Esophagus squamous epithelium (tissue), 5 donors: ENCODE measurements at regions not wholly inside any gene's neighbourhood (a gene's known extent, or its start where the extent isn't known, plus 50 kb on each side); places are given as distances from the start of the nearest gene placed in this dataset.

Experiments used
- DNase-seq: peaks from one replicate; lab custom pipeline; 2025; lab: John Stamatoyannopoulos, UW
- H3K27ac ChIP-seq, 4 donors: fragments of 200-600 bp; sonication (generic); one replicate each; pipeline ENCODE4 v1.5.1; 2016 to 2019; ENCODE audit warnings: mild to moderate bottlenecking in 1 of 4
- H3K27me3 ChIP-seq, 4 donors: fragments of 200-600 bp; sonication (generic); 1 replicate in 3 of 4; 2 replicates in 1 of 4; pipeline versions ENCODE4 v1.5.1 to v1.6.0; 2017 to 2021; ENCODE audit warnings: antibody characterized with exemption in 1 of 4
- H3K36me3 ChIP-seq, 3 donors: fragments of 200-600 bp; sonication (generic); one replicate each; pipeline ENCODE4 v1.5.1; 2016 to 2019
- H3K4me1 ChIP-seq, 3 donors: fragments of 200-600 bp; sonication (generic); one replicate each; pipeline ENCODE4 v1.5.1; 2017 to 2019
- H3K4me3 ChIP-seq, 4 donors: fragments of 200-600 bp; sonication (generic); 1 replicate in 3 of 4; 2 replicates in 1 of 4; pipeline ENCODE4 v1.5.1; 2016 to 2019; ENCODE audit warnings: mild to moderate bottlenecking in 2 of 4, moderate library complexity in 1 of 4
- H3K9me3 ChIP-seq, 3 donors: fragments of 200-600 bp; sonication (generic); one replicate each; pipeline ENCODE4 v1.5.1; 2016 to 2019
- CTCF ChIP-seq, 6 experiments: fragments of 450-650 bp in 4 of 6; fragments of 200-600 bp in 2 of 6; sonication (generic) in 2 of 6; IDR thresholded peaks; one replicate each; pipeline ENCODE4 v1.5.1; 2016 to 2019; ENCODE audit warnings: antibody characterized with exemption in 6 of 6, mild to moderate bottlenecking in 4 of 6, moderate library complexity in 4 of 6
- POLR2A ChIP-seq, 4 donors: fragments of 450-650 bp; IDR thresholded peaks; one replicate each; pipeline ENCODE4 v1.6.1; 2017; ENCODE audit warnings: antibody characterized with exemption in 4 of 4, mild to moderate bottlenecking in 4 of 4, moderate library complexity in 3 of 4
- WGBS, 2 donors: methylation state at CpG; one replicate each; pipeline ENCODE4 v1.1.5; 2018; 5-methylcytosine and 5-hydroxymethylcytosine counted together
- intact Hi-C: fragments of 100-400 bp; cut with DNase I; formaldehyde crosslinking; loops from one replicate; pipeline ENCODE4 v1.15.0; 2022
- donor health status: DM: yes; HTN: yes; CAD: no.

GRCh38 chr5:146995878-146996277 lies 117.3 kb upstream of the PPP2R2B start:
- no peaks in the 10 kb centered on the region for H3K4me1 ChIP-seq
- H3K36me3 ChIP-seq: no peaks in the 10 kb centered on the region
- DNase-seq: no peak
- 59 to 77% methylated on average over 1 of the region's 1 CpG for WGBS, 2 donors
- H3K4me3 ChIP-seq: no peak overlapping the region
- H3K27me3 ChIP-seq: no peaks in the 10 kb centered on the region
- intact Hi-C loops: no loop called here
- no peak for TF ChIP-seq CTCF (IDR thresholded peaks at IDR 0.05)
- no peak overlapping the region for H3K27ac ChIP-seq
- H3K9me3 ChIP-seq: no peaks in the 10 kb centered on the region

GRCh38 chr5:147015405-147015804 lies 136.8 kb upstream of the PPP2R2B start:
- H3K27ac ChIP-seq: no peak overlapping the region
- no peak for DNase-seq
- no peaks in the 10 kb centered on the region for H3K27me3 ChIP-seq
- no peak overlapping the region for H3K4me3 ChIP-seq
- no peaks in the 10 kb centered on the region for H3K9me3 ChIP-seq
- intact Hi-C loops: no loop called here
- H3K4me1 ChIP-seq: no peaks in the 10 kb centered on the region
- no peaks in the 10 kb centered on the region for H3K36me3 ChIP-seq
- TF ChIP-seq POLR2A (IDR thresholded peaks at IDR 0.05) (no peak), CTCF (IDR thresholded peaks at IDR 0.05) (no peak)
- WGBS, 2 donors: 89 to 93% methylated on average over 3 of the region's 3 CpGs

- intact Hi-C loops: no loop called here
- Histone ChIP-seq H3K4me1 (no peaks in the 10 kb centered on the region), H3K27ac (no peak overlapping the region), H3K9me3 (no peaks in the 10 kb centered on the region), H3K27me3 (no peaks in the 10 kb centered on the region), H3K36me3 (no peaks in the 10 kb centered on the region), H3K4me3 (no peak overlapping the region)
- no peak for DNase-seq
- TF ChIP-seq CTCF (IDR thresholded peaks at IDR 0.05) (no peak), POLR2A (IDR thresholded peaks at IDR 0.05) (no peak)
- WGBS, 2 donors: 0 to 7% methylated on average over 3 of the region's 3 CpGs
Measured at GRCh38 chr5:147017191-147017590, 138.6 kb upstream of the PPP2R2B start.

GRCh38 chr5:147017621-147018020 lies 139.1 kb upstream of the PPP2R2B start:
- no peaks in the 10 kb centered on the region for H3K9me3 ChIP-seq
- DNase-seq: no peak
- no peak overlapping the region for H3K27ac ChIP-seq
- TF ChIP-seq CTCF (IDR thresholded peaks at IDR 0.05) (no peak), POLR2A (IDR thresholded peaks at IDR 0.05) (no peak)
- H3K4me3 ChIP-seq: no peak overlapping the region
- H3K4me1 ChIP-seq: no peaks in the 10 kb centered on the region
- intact Hi-C loops: no loop called here
- H3K27me3 ChIP-seq: no peaks in the 10 kb centered on the region
- no peaks in the 10 kb centered on the region for H3K36me3 ChIP-seq

- TF ChIP-seq POLR2A (IDR thresholded peaks at IDR 0.05) (no peak), CTCF (IDR thresholded peaks at IDR 0.05) (no peak)
- intact Hi-C loops: no loop called here
- Histone ChIP-seq H3K9me3 (no peaks in the 10 kb centered on the region), H3K4me1 (no peaks in the 10 kb centered on the region), H3K4me3 (no peak overlapping the region), H3K27ac (no peak overlapping the region), H3K27me3 (no peaks in the 10 kb centered on the region), H3K36me3 (no peaks in the 10 kb centered on the region)
- no peak for DNase-seq
- WGBS, 2 donors: 30 to 59% methylated on average over 1 of the region's 1 CpG
Measured at GRCh38 chr5:147018812-147019211, 140.3 kb upstream of the PPP2R2B start.
